ENCODE measurements at regions not wholly inside any gene's neighbourhood (a gene's known extent, or its start where the extent isn't known, plus 50 kb on each side); places are given as distances from the start of the nearest gene placed in this dataset.

DNA sequence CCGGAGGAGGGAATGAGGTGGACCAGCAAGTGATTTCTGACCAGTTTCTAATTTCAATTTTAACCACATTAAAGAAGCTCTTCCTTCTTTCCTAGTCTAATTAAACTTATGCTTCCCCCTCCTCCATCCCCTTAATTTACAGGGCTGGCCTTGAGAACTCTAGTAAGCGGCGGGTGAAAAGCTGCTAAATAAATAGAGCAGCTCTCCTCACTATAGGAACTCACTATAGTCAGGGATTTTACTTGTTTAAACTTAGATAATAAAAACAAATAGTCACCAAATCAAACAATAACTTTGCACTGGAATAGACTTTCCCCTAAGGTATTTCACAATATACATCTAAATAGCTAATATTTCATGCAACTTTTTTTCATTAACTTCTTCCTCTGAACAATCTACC is 1838.2 kb upstream of the PRR20A start:
- no peaks in the 10 kb centered on the region for H3K4me1 ChIP-seq (ENCODE audit: insufficient read depth, low read length)
- no peak overlapping the region for H3K27ac ChIP-seq (ENCODE audit: low read depth, low read length)
- H3K9me3 ChIP-seq (ENCODE audit: insufficient read depth, low read depth, low read length), result no peaks in the 10 kb centered on the region
- no peak overlapping the region for H3K4me3 ChIP-seq (ENCODE audit: low read length)
- H3K36me3 ChIP-seq (ENCODE audit: insufficient read depth, low read length), result no peaks in the 10 kb centered on the region
- H3K27me3 ChIP-seq (ENCODE audit: insufficient read depth, low read length), result no peaks in the 10 kb centered on the region
- no peak overlapping the region for H3K9ac ChIP-seq (ENCODE audit: low read depth, low read length)
- WGBS, result 99% methylated on average over 3 of the region's 3 CpGs

DNA sequence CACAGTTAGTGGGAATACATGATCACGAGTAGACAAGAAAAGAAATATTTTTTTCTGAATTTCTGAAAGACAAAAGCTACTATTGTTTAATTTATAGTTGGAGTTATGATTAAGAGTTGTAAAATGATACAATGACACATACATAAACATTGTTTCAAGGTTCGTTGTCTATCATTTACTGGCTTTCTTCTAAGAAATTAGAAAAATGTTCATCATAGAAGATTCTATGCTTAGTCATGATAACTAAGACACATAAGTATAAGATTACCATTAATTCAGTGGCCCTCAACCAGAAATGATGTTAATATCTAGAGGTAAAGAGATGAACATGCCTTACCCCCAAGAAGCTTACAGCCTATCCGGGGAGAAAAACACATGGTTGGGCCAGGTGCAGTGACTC is 1832.8 kb upstream of the PRR20A start:
- no peaks in the 10 kb centered on the region for H3K9me3 ChIP-seq (ENCODE audit: insufficient read depth, low read depth, low read length)

DNA sequence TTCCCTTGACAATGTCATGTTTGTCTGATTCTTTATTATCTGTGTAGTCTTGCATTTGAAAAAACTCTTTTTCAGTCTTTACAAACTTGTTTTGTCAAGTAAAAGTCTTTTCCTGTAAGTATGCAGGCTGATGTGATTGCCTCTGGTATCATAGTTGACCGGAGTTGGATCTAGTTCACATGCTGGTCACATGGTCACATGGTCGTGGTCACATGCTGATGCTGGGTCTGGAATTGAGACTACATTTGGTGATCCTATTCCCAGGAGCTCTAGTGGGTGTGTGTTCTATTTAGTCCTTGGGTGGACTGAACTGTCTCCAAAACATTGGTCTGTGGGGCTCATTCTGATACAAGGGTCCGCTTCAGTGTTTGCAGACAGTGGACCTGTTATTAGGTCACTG is 1798.8 kb upstream of the PRR20A start:
- Histone ChIP-seq H3K9ac (ENCODE audit: low read depth, low read length) (no peak overlapping the region), H3K36me3 (ENCODE audit: insufficient read depth, low read length) (no peaks in the 10 kb centered on the region), H3K27ac (ENCODE audit: low read depth, low read length) (no peak overlapping the region), H3K9me3 (ENCODE audit: insufficient read depth, low read depth, low read length) (no peaks in the 10 kb centered on the region), H3K4me3 (ENCODE audit: low read length) (no peak overlapping the region), H3K4me1 (ENCODE audit: insufficient read depth, low read length) (no peaks in the 10 kb centered on the region), H3K27me3 (ENCODE audit: insufficient read depth, low read length) (no peaks in the 10 kb centered on the region)
- 89% methylated on average over 3 of the region's 3 CpGs for WGBS

More for the DNA sequence above, 1832.8 kb upstream of the PRR20A start:
- Histone ChIP-seq H3K27me3 (ENCODE audit: insufficient read depth, low read length) (no peaks in the 10 kb centered on the region), H3K9ac (ENCODE audit: low read depth, low read length) (no peak overlapping the region), H3K4me3 (ENCODE audit: low read length) (no peak overlapping the region), H3K36me3 (ENCODE audit: insufficient read depth, low read length) (no peaks in the 10 kb centered on the region), H3K4me1 (ENCODE audit: insufficient read depth, low read length) (no peaks in the 10 kb centered on the region), H3K27ac (ENCODE audit: low read depth, low read length) (no peak overlapping the region)
- WGBS, result 91% methylated on average over 2 of the region's 3 CpGs

DNA sequence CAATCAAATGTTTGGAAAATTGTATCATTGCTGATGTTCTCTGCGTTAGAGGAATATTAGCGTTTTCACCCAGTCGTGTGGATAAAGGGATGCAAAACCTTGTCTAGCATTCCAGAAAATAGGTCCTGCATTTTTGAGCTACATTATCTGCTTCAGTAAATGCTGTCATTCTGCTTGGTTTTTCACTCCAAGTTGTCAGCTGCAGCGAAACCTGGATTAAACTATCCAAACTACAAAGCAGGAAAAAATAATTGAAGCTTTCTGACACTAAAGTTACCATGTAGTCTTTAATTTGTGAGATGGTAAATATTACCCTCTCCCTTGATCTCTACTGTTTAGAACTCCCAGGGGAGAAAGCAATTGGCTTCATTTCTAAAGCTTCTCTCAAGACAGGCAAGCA is 1795.5 kb upstream of the PRR20A start:
- no peak overlapping the region for H3K4me3 ChIP-seq (ENCODE audit: low read length)
- H3K4me1 ChIP-seq (ENCODE audit: insufficient read depth, low read length), result no peaks in the 10 kb centered on the region
- H3K9ac ChIP-seq (ENCODE audit: low read depth, low read length), result no peak overlapping the region
- H3K36me3 ChIP-seq (ENCODE audit: insufficient read depth, low read length), result no peaks in the 10 kb centered on the region
- no peaks in the 10 kb centered on the region for H3K9me3 ChIP-seq (ENCODE audit: insufficient read depth, low read depth, low read length)
- no peak overlapping the region for H3K27ac ChIP-seq (ENCODE audit: low read depth, low read length)
- 95% methylated on average over 4 of the region's 4 CpGs for WGBS
- no peaks in the 10 kb centered on the region for H3K27me3 ChIP-seq (ENCODE audit: insufficient read depth, low read length)

DNA sequence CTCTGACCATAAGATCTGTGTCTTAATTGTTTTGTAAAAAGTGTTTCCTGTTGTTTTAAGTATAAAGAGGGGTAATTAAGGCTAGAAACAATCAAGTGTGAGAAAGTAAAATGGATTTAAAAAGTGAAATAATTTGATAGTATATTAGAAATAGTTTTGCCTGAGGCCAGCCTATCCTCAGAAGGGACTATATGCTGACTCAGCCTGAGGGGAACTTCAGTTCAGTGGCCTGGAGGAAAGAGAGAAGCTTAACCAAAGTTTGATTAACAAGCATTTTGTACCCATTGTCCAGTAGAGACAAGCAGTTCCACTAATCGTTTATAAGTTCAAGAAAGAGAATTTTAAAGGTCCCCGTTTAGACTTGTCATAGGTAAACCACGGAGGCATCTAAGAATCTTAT is 1793.2 kb upstream of the PRR20A start:
- Histone ChIP-seq H3K9ac (ENCODE audit: low read depth, low read length) (no peak overlapping the region), H3K4me3 (ENCODE audit: low read length) (no peak overlapping the region), H3K27me3 (ENCODE audit: insufficient read depth, low read length) (no peaks in the 10 kb centered on the region), H3K27ac (ENCODE audit: low read depth, low read length) (no peak overlapping the region), H3K9me3 (ENCODE audit: insufficient read depth, low read depth, low read length) (no peaks in the 10 kb centered on the region), H3K4me1 (ENCODE audit: insufficient read depth, low read length) (no peaks in the 10 kb centered on the region), H3K36me3 (ENCODE audit: insufficient read depth, low read length) (no peaks in the 10 kb centered on the region)
- WGBS, result 95% methylated on average over 3 of the region's 3 CpGs

DNA sequence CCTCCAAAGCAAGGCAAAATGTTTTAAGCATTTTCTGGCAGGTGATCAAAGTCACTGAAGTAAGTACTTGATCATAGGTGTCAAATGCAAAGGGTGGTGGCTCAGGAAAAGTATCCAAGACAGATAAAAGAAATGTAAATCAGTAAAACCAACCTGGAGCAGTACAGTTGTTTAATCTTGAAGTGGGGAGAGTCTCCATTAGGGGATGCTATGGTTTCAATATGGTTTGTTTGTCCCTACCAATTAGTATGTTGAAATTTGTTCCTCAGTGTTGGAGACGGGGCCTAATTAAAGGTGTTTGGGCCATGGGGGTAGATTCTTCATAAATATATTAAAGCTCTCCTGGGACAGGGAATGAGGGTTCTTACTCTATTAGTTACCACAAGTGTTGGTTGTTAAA is 1781.7 kb upstream of the PRR20A start:
- H3K9ac ChIP-seq (ENCODE audit: low read depth, low read length), result no peak overlapping the region
- H3K4me1 ChIP-seq (ENCODE audit: insufficient read depth, low read length), result no peaks in the 10 kb centered on the region
- H3K4me3 ChIP-seq (ENCODE audit: low read length), result no peak overlapping the region
- H3K27me3 ChIP-seq (ENCODE audit: insufficient read depth, low read length), result no peaks in the 10 kb centered on the region
- H3K36me3 ChIP-seq (ENCODE audit: insufficient read depth, low read length), result no peaks in the 10 kb centered on the region
- 100% methylated on average over 1 of the region's 1 CpG for WGBS
- no peaks in the 10 kb centered on the region for H3K9me3 ChIP-seq (ENCODE audit: insufficient read depth, low read depth, low read length)
- no peak overlapping the region for H3K27ac ChIP-seq (ENCODE audit: low read depth, low read length)

DNA sequence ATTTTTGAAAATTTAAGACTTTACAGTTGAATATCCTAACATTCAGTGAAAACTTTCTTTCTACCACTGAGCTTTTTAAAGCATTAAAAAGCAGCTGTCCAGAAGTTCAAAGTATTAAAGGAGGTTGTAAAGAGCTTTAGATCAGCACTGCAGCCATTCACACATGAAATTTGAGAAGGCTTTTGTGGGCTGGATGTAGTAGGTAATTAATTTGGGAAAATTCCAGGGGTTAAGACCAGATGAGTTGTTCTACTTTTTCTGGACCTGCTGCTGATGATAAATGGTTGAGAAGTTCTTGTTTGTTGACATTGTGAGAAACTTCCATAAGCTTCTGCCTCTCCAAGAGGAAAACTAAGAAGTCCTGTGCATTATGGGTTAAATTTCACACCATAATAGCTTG is 1779.6 kb upstream of the PRR20A start:
- Histone ChIP-seq H3K4me1 (ENCODE audit: insufficient read depth, low read length) (no peaks in the 10 kb centered on the region), H3K4me3 (ENCODE audit: low read length) (no peak overlapping the region), H3K27ac (ENCODE audit: low read depth, low read length) (no peak overlapping the region), H3K9ac (ENCODE audit: low read depth, low read length) (no peak overlapping the region), H3K36me3 (ENCODE audit: insufficient read depth, low read length) (no peaks in the 10 kb centered on the region), H3K9me3 (ENCODE audit: insufficient read depth, low read depth, low read length) (no peaks in the 10 kb centered on the region), H3K27me3 (ENCODE audit: insufficient read depth, low read length) (no peaks in the 10 kb centered on the region)

DNA sequence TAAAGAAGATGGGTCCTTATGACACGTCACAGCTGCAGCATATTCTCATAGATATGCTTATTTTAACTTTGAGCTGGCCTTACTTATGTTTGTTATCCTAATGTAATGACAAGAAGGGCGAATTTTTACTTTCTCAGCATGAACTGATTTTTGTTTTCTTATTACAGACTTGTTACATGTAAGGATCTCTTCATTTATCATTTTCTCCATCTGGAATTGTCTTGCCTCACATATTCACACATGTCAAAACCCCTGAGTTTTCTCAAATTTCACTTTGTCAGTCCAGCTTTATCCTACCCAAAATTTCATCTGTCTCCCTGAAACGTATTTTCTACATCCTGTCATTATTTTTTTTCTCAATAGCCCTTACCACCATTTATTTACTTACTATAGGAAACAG is 1774.0 kb upstream of the PRR20A start:
- WGBS, result 81% methylated on average over 3 of the region's 3 CpGs

DNA sequence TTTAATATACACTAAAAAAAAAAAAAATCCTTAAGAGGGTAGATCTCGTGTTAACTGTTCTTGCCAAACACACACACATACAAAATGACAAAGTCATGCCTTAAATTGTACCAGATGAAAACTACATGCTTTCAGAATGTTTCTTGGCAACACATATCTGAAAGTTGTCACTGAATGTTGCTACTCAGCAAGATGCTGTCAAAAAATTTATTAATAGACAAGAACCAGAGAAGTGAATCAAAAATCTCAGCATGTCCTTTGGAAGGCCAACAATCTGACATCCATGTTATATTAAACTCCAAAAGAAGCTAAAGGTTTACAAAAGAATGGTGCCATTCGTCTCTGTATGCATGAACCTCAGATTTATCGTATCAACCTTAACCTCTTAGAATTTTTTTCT is 1746.2 kb upstream of the PRR20A start:
- no peak overlapping the region for H3K27ac ChIP-seq (ENCODE audit: low read depth, low read length)
- no peaks in the 10 kb centered on the region for H3K36me3 ChIP-seq (ENCODE audit: insufficient read depth, low read length)
- no peaks in the 10 kb centered on the region for H3K4me1 ChIP-seq (ENCODE audit: insufficient read depth, low read length)
- no peak overlapping the region for H3K4me3 ChIP-seq (ENCODE audit: low read length)
- H3K27me3 ChIP-seq (ENCODE audit: insufficient read depth, low read length), result no peaks in the 10 kb centered on the region
- no peak overlapping the region for H3K9ac ChIP-seq (ENCODE audit: low read depth, low read length)
- no peaks in the 10 kb centered on the region for H3K9me3 ChIP-seq (ENCODE audit: insufficient read depth, low read depth, low read length)
- WGBS, result 96% methylated on average over 3 of the region's 3 CpGs

More for the DNA sequence above, 1774.0 kb upstream of the PRR20A start:
- H3K9ac ChIP-seq (ENCODE audit: low read depth, low read length), result no peak overlapping the region
- no peaks in the 10 kb centered on the region for H3K4me1 ChIP-seq (ENCODE audit: insufficient read depth, low read length)
- H3K27ac ChIP-seq (ENCODE audit: low read depth, low read length), result no peak overlapping the region
- H3K4me3 ChIP-seq (ENCODE audit: low read length), result no peak overlapping the region
- no peaks in the 10 kb centered on the region for H3K9me3 ChIP-seq (ENCODE audit: insufficient read depth, low read depth, low read length)
- no peaks in the 10 kb centered on the region for H3K36me3 ChIP-seq (ENCODE audit: insufficient read depth, low read length)
- H3K27me3 ChIP-seq (ENCODE audit: insufficient read depth, low read length), result no peaks in the 10 kb centered on the region

DNA sequence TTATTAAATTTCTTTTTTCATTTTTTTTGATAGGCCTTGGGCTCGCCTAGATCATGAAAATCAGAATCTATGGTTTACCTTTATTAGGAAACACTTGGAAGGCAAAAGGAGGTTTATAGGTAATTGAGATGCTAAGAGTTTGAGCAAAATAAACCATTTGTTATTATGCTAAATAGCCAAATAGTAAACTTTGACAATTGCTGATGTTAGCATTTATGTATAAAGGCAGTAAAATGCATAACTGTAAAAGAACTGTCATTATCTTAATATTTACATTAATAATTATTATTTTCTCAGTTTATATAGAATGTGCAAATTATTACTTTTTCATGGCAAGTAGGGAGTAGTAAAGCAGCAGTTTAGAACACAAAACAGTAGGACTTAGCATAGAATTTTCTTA is 1737.8 kb upstream of the PRR20A start:
- WGBS, result 94% methylated on average over 1 of the region's 1 CpG
- Histone ChIP-seq H3K27me3 (ENCODE audit: insufficient read depth, low read length) (no peaks in the 10 kb centered on the region), H3K4me1 (ENCODE audit: insufficient read depth, low read length) (peaks cover 6% of the 10 kb centered on the region; the same call in 1 of the 2 replicates), H3K4me3 (ENCODE audit: low read length) (no peak overlapping the region), H3K27ac (ENCODE audit: low read depth, low read length) (no peak overlapping the region), H3K36me3 (ENCODE audit: insufficient read depth, low read length) (no peaks in the 10 kb centered on the region), H3K9ac (ENCODE audit: low read depth, low read length) (no peak overlapping the region), H3K9me3 (ENCODE audit: insufficient read depth, low read depth, low read length) (no peaks in the 10 kb centered on the region)

DNA sequence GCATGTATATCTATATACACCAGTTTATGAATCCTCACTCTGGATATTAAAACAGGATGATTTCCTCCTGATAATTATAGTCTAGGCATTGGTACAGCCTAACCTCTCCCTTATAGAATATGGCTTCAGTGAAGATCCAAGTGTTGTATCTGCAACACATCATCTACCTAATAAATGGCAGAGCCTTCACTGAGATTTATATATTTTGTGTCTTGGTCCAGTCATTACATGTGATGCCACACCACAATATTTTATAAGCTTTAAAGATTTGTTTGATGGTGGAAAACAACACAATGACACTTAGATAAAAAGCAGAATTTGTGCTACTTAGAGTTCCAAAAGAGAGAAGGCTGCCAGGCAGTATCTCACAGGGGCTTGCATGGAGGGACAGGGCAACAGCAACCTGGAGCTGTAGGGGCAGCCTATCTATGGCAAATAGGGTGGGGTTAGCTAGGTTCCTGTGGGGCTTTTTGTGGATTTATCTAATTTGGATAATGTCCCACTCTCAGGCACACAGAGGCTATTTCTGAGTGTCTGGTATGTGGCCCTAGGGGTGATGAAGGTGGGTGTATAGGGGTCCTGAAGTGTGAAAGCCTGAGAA is 1736.7 kb upstream of the PRR20A start:
- no peak overlapping the region for H3K27ac ChIP-seq (ENCODE audit: low read depth, low read length)
- no peaks in the 10 kb centered on the region for H3K27me3 ChIP-seq (ENCODE audit: insufficient read depth, low read length)
- no peaks in the 10 kb centered on the region for H3K9me3 ChIP-seq (ENCODE audit: insufficient read depth, low read depth, low read length)
- no peak overlapping the region for H3K9ac ChIP-seq (ENCODE audit: low read depth, low read length)
- peaks cover 6% of the 10 kb centered on the region; the same call in 1 of the 2 replicates for H3K4me1 ChIP-seq (ENCODE audit: insufficient read depth, low read length)
- H3K36me3 ChIP-seq (ENCODE audit: insufficient read depth, low read length), result no peaks in the 10 kb centered on the region
- H3K4me3 ChIP-seq (ENCODE audit: low read length), result no peak overlapping the region
